ENCODE measurements at regions not wholly inside any gene's neighbourhood (a gene's known extent, or its start where the extent isn't known, plus 50 kb on each side); places are given as distances from the start of the nearest gene placed in this dataset.

- TF ChIP-seq EZH2phosphoT487 (IDR thresholded peaks at IDR 0.05): no peak
- no peak for TF ChIP-seq CTCF (IDR thresholded peaks at IDR 0.05)
Observed at GRCh38 chr9:110114086-110114858, 93.7 kb downstream of the C9orf152 start.
